ENCODE measurements at regions not wholly inside any gene's neighbourhood (a gene's known extent, or its start where the extent isn't known, plus 50 kb on each side); places are given as distances from the start of the nearest gene placed in this dataset.
"Not testable (repeated sequence)": the region's sequence is repeated elsewhere in the genome, so short reads cannot be mapped to it uniquely, and the experiment has no call there.

DNA sequence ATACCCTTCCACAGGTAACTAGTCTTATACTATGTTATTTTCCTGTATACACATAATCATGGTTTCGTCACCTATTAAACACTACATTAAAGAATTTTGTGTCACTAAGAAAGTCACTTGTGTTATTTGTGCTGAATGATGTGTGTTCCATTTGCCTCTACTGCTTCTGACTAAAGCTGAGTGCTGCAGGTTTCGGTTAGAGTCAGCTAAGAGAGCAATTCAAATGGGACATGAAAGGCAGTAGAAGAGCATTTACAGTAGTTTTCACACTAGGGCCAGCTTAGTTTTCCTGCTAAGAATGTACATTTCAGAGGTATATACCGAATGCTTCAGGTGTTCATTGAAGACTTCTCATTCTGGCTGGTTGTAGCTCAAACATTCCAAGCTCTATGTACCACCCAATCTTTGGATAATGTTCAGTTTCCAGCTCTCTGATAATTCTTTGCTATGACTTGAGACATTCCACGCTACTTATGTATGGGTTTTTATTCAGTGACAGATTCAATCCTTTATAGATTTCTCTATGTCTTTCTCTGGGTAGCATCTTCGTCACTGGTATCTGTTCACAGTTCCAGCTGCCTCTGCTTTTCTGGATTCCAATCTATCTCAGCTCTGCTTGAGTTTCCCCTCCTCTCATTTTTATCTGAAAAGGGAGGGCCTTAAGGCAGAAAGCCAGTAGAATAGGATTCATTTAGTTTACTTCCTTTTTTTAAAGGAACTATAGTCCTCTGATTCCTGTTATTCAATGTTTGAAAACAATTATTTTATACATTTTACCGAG, 164.4 kb downstream of the CXXC4 start:
- DNase-seq (ENCODE audit: low spot score) = no peak

DNA sequence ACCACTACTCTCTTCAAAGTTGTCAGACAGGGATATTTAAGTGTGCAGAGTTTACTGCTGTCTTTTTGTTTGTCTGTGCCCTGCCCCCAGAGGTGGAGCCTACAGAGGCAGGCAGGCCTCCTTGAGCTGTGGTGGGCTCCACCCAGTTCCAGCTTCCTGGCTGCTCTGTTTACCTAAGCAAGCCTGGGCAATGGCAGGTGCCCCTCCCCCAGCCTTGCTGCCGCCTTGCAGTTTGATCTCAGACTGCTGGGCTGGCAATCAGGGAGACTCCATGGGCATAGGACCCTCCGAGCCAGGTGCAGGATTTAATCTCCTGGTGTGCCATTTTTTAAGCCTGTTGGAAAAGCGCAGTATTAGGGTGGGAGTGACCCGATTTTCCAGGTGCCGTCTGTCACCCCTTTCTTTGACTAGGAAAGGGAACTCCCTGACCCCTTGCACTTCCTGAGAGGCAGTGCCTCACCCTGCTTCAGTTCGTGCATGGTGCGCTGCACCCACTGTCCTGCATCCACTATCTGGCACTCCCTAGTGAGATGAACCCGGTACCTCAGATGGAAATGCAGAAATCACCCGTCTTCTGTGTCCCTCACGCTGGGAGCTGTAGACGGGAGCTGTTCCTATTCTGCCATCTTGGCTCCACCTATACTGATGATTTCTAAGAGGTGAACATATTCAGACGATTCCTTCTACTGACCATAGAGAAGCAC, 167.6 kb downstream of the CXXC4 start:
- DNase-seq (ENCODE audit: low spot score) = not testable (repeated sequence)

DNA sequence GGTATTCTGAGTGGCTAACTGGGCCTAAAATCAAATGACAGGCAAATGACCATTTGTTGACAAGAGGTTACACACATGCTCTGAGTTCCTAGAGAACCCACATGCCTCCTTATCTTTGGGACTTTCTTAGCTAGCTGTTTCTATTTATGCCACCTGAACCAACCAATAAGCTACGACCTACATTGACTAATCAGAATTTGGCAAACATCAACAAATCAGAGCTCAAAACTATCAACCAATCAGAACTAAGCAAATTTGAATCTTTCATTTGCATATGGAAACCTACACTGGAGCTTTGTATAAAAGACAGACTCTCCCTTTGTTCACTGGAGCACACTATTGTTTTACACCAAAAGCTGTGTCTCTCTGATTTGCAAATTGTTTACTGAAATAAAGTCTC, 192.0 kb downstream of the CXXC4 start:
- DNase-seq (ENCODE audit: low spot score) = no peak

DNA sequence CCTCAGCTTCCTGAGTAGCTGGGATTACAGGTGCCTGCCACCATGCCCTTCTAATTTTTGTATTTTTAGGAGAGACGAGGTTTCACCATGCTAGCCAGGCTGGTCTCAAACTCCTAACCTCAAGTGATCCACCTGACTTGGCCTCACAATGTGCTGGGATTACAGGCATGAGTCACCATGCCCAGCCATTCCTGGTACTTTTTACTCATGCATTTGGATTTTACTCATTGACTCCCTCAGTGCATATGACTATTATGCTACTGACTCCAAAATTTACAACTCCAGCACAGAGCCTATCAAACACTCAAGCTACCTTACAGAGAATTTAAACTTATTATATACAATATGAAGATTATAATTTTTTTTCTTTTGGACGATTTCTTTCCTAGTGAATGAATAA, 199.9 kb downstream of the CXXC4 start:
- no peak for DNase-seq (ENCODE audit: low spot score)

DNA sequence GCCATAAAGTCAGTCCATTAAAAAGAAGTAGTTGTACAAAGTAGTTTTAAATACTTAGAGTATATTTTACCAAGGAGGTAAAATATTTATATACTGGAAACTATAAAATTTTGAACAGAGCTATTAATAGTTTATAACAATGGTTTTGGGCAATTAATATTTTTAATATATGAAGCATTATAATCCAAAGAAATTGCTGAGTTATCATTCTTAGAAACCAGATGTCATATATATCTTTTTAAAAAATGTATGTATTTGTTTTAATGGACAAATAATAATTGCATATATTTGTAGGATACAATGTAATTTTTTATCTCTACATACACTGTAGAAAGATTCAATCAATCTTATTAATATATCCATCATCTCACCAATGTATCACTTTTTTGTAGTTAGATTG, 207.8 kb downstream of the CXXC4 start:
- DNase-seq (ENCODE audit: low spot score) = no peak

DNA sequence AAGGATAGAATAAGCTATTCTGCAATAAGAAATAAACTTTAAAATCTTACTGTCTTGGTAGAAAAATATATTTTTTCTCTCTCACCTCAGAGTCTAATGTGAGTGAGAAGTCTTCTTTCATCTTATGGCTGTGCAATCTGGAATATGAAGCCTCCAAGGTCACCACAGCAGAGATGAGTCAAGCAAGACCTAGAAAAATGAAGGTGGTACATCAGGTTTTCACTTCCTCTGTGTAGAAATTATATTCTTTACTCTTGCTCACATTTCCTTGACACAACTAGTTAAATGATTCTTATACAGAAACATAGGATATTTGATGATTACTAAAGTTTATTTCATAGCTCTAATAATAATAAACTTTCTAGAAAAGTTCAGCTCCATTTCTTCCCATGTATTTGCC, 211.4 kb downstream of the CXXC4 start:
- DNase-seq (ENCODE audit: low spot score) = no peak

DNA sequence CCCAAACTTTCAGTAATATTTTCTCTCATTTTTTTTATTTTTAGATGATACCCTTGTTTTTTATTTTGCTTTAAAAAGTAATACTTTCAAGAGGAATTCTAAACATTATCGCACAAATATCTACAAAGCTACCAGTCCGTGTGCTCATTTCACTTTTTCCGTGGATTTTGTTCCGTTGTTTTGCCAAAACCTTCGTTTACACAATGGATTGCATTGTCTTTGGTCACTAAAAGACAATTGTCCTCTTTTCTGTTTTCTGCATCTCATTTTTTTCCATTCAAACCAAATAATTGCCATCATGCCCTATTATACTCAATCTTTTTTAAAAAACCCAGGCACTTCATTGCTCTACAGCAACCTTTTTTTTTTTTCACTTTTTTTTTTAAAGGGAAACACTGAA, 214.9 kb downstream of the CXXC4 start:
- no peak for DNase-seq (ENCODE audit: low spot score)

DNA sequence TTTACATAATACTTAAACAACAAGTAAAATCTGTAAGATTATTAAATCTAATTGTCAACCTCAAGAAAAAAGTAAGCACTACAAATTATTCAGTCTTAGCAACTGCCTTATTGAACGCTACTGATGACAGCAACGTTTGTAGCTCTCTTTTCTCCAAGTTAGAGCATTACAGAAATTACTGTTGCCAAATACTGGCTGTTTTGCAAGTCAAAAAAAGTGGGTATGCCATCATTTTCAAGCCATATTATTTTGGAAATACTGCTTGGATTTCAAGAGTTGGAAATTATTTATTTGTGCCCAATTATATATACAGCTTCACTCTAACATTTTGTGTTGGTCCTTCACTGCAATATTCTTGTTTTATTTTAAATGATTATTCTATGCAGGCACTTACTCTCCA, 221.7 kb downstream of the CXXC4 start:
- DNase-seq (ENCODE audit: low spot score) = no peak

DNA sequence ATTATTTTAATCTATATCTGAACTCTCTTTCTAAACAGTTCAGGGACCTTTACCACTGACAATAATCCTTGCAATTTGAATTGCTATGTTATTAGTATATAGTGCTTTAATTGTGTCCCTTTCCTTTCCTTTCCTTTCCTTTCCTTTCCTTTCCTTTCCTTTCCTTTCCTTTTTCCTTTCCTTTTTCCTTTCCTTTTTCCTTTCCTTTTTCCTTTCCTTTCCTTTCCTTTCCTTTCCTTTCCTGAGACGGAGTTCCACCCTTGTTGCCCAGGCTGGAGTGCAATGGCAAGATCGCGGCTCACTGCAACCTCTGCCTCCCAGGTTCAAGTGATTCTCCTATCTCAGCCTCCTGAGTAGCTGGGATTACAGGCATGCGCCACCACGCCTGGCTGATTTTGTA, 225.1 kb downstream of the CXXC4 start:
- DNase-seq (ENCODE audit: low spot score) = not testable (repeated sequence)

DNA sequence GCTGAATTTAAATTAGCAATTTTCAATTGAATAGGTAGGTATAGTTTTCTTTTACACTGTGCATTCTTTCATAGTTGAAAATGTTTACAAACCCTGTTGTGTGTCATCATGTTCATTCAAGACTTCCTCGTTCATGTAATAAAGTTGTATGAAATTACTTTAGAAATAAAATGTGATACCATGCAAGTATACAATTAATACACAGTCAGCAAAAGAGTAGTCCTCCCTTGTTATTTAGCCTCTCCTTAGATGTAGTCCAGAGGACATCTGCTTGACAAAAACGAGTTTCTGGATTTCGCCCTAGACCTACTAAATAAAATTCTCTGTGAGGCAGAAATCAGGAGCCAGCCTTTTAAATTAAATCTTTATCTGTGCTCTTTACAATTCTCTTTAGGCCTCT, 231.6 kb downstream of the CXXC4 start:
- no peak for DNase-seq (ENCODE audit: low spot score)

DNA sequence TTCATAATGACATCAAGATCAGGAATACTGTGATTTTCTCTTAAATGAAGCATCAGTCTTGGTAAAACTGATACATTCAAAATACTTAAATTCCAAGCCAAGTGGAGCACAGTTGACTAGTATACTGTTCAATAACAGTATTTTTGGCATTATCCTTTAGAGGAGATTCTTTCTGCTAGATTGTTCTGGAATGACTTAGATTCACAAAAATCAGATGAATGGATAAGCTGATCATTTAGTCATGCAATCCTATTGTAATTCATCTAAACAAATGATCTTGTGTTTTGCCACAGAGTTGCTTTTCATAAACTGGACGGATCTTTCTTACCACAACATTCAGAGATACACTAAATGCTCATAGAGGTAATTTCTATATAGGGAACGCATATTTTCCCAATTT, 232.0 kb downstream of the CXXC4 start:
- DNase-seq (ENCODE audit: low spot score) = no peak

DNA sequence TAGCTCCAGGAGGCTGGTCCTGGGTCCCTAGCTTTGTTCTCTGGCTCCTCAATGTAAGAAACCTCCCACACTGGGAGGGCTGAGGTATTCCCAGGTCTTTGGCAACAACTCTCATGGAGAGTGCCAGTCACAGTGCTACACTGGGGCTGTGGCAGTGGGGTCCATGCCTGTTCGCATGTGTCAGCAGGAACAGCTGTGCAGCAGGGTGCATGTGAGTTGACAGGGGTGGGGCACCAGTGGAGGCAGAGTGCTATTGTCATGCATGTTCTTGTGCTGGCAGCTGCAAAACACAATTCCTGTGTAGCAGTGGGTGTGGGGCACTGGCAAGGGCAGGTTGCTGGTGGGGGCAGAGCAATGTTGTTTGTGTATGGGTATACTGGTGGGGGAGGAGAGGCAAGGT, 246.0 kb downstream of the CXXC4 start:
- DNase-seq (ENCODE audit: low spot score) = no peak

DNA sequence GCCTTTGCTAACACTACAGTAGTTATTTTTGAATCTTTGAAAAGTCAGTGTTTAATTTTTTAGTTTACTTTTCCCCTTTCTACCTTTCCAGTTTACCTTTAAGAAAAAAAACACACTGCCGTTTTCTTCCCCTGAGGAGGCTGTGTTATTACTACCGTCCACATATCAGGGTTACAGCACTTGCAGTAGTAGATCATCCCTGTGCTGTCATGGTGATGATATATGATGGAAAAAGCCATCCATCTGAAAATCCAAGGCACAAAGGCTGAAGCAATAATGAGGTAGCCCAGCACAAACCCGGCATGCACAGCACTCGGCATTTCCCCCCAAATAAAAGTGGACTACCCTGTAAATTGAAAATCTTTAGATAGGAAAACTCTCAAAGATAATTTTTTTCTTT, 258.7 kb downstream of the CXXC4 start:
- no peak for DNase-seq (ENCODE audit: low spot score)

DNA sequence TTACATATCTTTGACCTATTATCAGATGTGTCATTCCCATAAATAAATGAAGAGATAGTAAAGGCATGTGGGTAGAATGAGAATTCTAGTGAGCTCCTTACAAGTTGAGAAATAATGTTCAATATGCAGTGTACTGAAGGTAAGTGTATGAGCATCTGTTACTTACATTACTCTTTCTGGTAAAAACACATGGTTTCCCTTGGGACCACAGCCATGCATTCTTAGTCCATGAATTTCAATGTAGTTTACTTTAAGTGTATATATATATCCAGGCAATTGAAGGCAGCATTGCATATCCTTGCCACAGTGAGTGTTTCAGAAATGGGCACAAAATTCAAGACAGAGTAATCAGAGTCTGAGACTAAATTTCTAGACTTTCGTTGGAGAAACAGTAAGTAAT, 277.2 kb downstream of the CXXC4 start:
- DNase-seq (ENCODE audit: low spot score) = no peak

DNA sequence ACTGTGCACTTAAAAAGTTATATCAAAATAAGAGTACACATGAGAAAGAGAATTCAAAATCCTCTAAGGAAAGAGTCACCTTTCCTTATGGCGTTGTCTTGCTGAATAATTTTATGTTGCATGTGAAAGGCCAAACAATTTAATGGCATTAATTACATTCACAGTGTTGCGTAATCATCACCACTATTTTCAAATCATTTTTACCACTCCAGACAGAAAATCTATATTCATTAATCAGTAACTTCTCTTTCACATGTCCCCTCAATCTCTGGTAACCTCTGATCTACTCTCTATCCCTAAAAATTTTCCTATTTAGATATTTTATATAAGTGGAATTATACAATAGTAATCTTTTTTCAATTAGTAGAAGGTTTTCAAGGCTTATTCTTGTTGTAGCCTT, 283.0 kb downstream of the CXXC4 start:
- no peak for DNase-seq (ENCODE audit: low spot score)

DNA sequence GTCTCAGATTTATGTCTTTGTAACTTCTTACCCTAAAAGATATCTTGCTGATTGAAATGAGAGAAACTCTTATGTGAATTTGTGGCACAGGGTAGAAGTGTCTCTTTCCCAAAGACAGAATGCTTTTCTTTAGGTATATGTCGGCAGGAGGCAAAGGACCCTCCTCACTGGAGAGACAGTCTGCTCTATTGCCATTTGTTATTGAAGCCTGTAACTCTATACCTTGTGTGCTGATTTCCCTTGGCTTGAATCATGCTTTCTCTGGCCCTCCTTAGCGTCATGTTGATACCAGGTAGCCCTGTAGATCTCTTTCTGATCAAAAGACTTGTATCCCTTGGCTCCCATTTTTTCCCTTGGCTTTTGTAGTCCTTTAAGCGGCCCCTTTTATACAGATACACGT, 284.3 kb downstream of the CXXC4 start:
- no peak for DNase-seq (ENCODE audit: low spot score)

DNA sequence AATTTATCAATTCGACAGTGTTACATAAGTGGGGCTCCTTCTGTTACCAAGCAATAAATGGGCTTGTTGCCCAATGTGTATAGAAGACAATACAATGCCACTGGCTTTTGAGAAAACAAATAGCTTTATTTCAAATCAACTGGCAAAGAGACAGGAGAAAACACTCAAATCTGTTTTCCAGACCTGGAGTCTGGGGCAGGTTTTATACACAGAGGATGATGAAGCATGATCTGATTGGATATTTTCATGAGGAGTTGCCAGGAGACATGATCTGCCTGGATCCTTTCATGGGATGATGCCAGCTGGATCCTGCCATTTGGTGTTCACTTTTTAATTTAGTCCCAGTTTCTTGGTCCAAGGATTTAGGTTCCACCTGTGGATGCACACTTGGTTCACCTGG, 287.9 kb downstream of the CXXC4 start:
- DNase-seq (ENCODE audit: low spot score) = no peak

DNA sequence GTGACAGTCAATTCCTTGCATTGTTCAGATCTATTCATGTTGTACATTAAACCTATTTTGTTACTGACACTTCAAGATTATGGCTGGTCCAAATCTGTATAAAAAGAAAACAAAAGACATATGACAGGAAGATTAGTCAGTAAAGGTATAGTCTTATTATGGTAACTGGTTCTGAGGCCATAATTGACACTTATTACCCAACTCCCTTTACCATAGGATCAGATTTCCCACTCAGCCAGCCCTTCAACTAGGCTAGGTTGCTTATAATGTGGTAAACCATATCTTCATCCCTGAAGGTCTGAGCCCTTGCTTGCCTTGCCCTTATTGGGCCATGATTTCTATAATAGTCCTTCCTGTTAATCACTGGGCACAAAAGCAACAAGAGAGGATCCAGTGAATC, 289.6 kb downstream of the CXXC4 start:
- no peak for DNase-seq (ENCODE audit: low spot score)

DNA sequence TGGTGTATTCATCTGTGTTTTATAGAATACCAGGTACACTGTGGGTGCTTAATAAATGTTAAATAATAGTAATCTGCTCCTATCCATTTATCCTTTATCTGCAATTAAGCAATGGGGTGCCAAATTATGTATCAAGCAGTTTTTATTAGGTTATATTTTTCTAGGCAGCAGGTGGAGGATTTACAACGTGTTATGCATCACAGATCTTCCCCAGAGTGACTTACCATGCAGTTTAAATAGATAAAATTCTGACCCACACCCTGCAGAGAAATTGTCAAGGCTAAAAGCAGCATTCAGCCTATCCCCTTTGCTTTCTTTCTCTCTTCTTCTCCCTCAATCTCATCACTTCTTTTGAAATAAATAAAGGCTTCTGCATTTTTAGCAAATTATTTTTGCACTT, 306.4 kb downstream of the CXXC4 start:
- no peak for DNase-seq (ENCODE audit: low spot score)

DNA sequence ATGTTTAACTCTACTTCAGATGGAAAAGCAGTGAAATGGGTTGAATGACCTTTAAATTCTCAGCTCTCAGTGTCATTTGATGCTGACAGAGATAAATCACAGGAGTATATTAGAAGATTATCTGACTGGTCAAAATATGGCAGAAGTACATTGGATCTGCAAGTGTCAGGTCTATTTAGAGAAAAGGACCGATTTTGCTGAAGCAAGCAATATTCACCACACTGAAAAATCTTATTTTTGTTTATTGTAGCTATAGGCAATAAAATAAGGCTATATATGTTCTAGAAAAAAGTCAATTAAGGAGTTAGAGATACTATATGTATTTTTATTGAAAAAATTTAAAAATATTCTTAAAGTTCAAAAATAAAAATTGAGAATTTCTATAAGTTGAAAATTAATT, 325.3 kb downstream of the CXXC4 start:
- DNase-seq (ENCODE audit: low spot score) = no peak

DNA sequence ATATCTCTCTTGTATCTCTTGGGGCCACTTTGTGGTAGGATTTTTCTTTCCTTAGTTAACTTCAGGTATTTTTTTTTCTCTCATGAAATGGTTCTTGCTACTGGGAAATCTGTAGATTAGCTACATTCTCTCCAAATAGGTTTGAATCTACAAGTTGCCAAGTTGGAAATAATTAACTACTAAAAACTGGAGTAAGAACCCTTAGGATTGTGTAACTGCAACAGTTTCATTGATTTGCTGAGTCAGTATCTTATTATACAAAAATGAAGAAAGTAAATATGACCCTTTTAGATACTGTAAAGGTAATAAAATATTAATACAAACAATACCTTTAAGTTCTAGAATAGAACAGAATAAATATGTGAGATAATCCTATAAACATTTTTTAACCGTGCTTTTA, 327.9 kb downstream of the CXXC4 start:
- DNase-seq (ENCODE audit: low spot score) = no peak

DNA sequence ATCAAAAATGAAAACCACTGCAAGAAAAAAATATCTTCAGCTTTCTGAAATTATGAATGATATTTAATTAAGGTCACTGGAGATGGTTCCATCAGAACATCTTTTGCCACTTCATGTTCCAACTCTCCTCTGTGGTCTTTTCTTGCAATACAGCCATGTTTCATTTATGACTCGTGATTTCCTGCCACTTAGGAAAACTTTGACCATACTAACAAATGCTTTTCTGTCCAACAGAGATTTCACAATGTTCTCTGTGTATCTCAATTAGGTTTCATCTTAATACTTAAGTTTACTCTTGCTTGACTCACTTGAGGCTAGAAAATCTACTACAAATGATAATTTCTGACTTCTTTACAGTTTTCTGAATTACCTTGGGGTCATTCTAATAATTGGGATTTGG, 330.9 kb downstream of the CXXC4 start:
- DNase-seq (ENCODE audit: low spot score) = no peak

DNA sequence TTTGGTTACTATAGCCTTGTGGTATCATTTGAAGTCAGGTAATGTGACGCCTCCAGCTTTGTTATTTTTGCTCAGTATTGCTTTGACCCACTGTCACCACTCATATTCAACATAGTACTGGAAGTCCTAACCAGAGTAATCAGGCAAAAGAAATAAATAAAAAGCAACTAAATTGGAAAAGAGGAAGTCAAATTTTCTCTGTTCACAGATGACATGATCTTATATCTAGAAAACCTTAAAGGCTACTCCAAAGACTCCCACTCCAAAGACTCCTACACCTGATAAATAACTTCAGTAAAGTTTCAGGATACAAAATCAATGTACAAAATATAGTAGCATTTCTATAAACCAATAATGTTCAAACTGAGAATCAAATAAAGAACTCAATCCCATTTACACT, 348.6 kb downstream of the CXXC4 start:
- no peak for DNase-seq (ENCODE audit: low spot score)

DNA sequence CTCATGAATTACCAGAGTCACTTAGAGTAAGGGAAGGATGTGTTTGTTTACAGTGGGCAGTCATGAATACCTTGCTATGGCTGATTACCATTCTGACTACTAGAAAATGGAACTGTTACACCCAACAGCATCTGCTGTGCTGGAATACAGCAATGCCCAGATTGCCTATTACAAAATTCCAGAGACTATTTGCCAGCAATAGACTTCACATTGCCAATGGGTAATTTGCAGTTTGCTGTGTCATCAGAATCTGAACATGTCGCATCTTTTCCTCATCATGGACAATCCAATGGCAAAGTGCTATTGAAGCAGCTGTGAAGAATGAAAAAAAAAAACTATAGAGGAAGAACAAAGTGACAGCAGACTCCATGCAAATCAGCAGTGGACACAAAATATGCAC, 356.6 kb downstream of the CXXC4 start:
- DNase-seq (ENCODE audit: low spot score) = no peak
